ENCODE measurements at regions not wholly inside any gene's neighbourhood (a gene's known extent, or its start where the extent isn't known, plus 50 kb on each side); places are given as distances from the start of the nearest gene placed in this dataset.

GRCh38 chr9:13427587-13427986, 148.1 kb upstream of the MPDZ start:
- TF ChIP-seq POLR2AphosphoS5 (IDR thresholded peaks at IDR 0.05; ENCODE audit: low read depth, low read length) (no peak), CTCF (IDR thresholded peaks at IDR 0.05) (peak; percentile 47; the same call in 1 of the 2 replicates), SIN3A (IDR thresholded peaks at IDR 0.05; ENCODE audit: borderline replicate concordance, insufficient read depth, low read depth, low read length) (no peak)
